Trophoblast cell (in vitro differentiated cells and primary cell): ENCODE measurements at regions not wholly inside any gene's neighbourhood (a gene's known extent, or its start where the extent isn't known, plus 50 kb on each side); places are given as distances from the start of the nearest gene placed in this dataset.
"Not testable (repeated sequence)": the region's sequence is repeated elsewhere in the genome, so short reads cannot be mapped to it uniquely, and the experiment has no call there.

Experiments used
- DNase-seq, 2 donors: peaks; one replicate each; pipeline ENCODE4 v3.0.0-alpha.2; 2016
- H2AFZ ChIP-seq: 2 replicates; pipeline ENCODE4 v1.6.1; 2013; ENCODE audit warnings: low read length, moderate library complexity, mild to moderate bottlenecking; ENCODE audit not compliant: insufficient read depth, poor library complexity
- H2AK5ac ChIP-seq: 2 replicates; pipeline ENCODE4 v1.6.1; 2013; ENCODE audit warnings: mild to moderate bottlenecking, low read length
- H2BK120ac ChIP-seq: 2 replicates; pipeline ENCODE4 v1.6.1; 2013; ENCODE audit warnings: low read length, mild to moderate bottlenecking, moderate library complexity; ENCODE audit not compliant: insufficient read depth, poor library complexity
- H2BK12ac ChIP-seq: 2 replicates; pipeline ENCODE4 v1.6.1; 2013; ENCODE audit warnings: mild to moderate bottlenecking, low read length, moderate library complexity
- H2BK5ac ChIP-seq: 2 replicates; pipeline ENCODE4 v1.6.1; 2013; ENCODE audit warnings: low read length, low read depth, moderate library complexity, mild to moderate bottlenecking; ENCODE audit not compliant: poor library complexity
- H3K14ac ChIP-seq: 2 replicates; pipeline ENCODE4 v1.6.1; 2013; ENCODE audit warnings: mild to moderate bottlenecking, low read length
- H3K18ac ChIP-seq: 2 replicates; pipeline ENCODE4 v1.6.1; 2013; ENCODE audit warnings: mild to moderate bottlenecking, low read length
- H3K23ac ChIP-seq: 2 replicates; pipeline ENCODE4 v1.6.1; 2013; ENCODE audit warnings: low read length
- H3K27ac ChIP-seq: 2 replicates; pipeline ENCODE4 v1.5.1; 2013; ENCODE audit warnings: low read depth, mild to moderate bottlenecking, inconsistent platforms, low read length, moderate library complexity
- H3K27me3 ChIP-seq: 2 replicates; pipeline ENCODE4 v1.6.1; 2013; ENCODE audit warnings: inconsistent platforms, mild to moderate bottlenecking, low read length, moderate library complexity; ENCODE audit not compliant: insufficient read depth
- H3K36me3 ChIP-seq, 2 experiments: 1 replicate in 1 of 2; 2 replicates in 1 of 2; pipeline ENCODE4 v1.6.1; 2013; ENCODE audit warnings: low read length in 2 of 2, mild to moderate bottlenecking in 2 of 2, moderate library complexity in 1 of 2; ENCODE audit not compliant: insufficient read depth in 2 of 2, control insufficient read depth in 1 of 2
- H3K4ac ChIP-seq: 2 replicates; pipeline ENCODE4 v1.6.1; 2013; ENCODE audit warnings: low read depth, mild to moderate bottlenecking, low read length, moderate library complexity
- H3K4me1 ChIP-seq, 2 experiments: 1 replicate in 1 of 2; 2 replicates in 1 of 2; pipeline ENCODE4 v1.6.1; 2013; ENCODE audit warnings: low read length in 2 of 2, mild to moderate bottlenecking in 2 of 2, moderate library complexity in 1 of 2; ENCODE audit not compliant: insufficient read depth in 2 of 2, control insufficient read depth in 1 of 2
- H3K4me2 ChIP-seq: 2 replicates; pipeline ENCODE4 v1.6.1; 2013; ENCODE audit warnings: inconsistent platforms, mild to moderate bottlenecking, low read length, moderate library complexity
- H3K4me3 ChIP-seq: 2 replicates; pipeline ENCODE4 v1.5.1; 2013; ENCODE audit warnings: mild to moderate bottlenecking, low read depth, low read length, inconsistent platforms
- H3K79me1 ChIP-seq: one replicate; pipeline ENCODE4 v1.6.1; 2013; ENCODE audit warnings: low read length
- H3K79me2 ChIP-seq: 2 replicates; pipeline ENCODE4 v1.6.1; 2013; ENCODE audit warnings: low read length, mild to moderate bottlenecking; ENCODE audit not compliant: control insufficient read depth, insufficient read depth, poor library complexity
- H3K9ac ChIP-seq: 2 replicates; pipeline ENCODE4 v1.6.1; 2013; ENCODE audit warnings: mild to moderate bottlenecking, low read length
- H3K9me3 ChIP-seq: 2 replicates; pipeline ENCODE4 v1.6.1; 2013; ENCODE audit warnings: low read depth, mild to moderate bottlenecking, control low read depth, inconsistent platforms, low read length; ENCODE audit not compliant: insufficient read depth
- H4K12ac ChIP-seq: 2 replicates; pipeline ENCODE4 v1.6.1; 2013; ENCODE audit warnings: low read depth, mild to moderate bottlenecking, low read length, moderate library complexity
- H4K8ac ChIP-seq: 2 replicates; pipeline ENCODE4 v1.6.1; 2013; ENCODE audit warnings: low read depth, mild to moderate bottlenecking, low read length, moderate library complexity
- H4K91ac ChIP-seq: one replicate; pipeline ENCODE4 v1.6.1; 2013; ENCODE audit warnings: low read depth, mild to moderate bottlenecking, low read length, moderate library complexity
- WGBS: extraction: QIAGEN DNeasy Blood & Tissue Kit; methylation state at CpG from one replicate; pipeline ENCODE4 v1.1.7; 2013; ENCODE audit warnings: missing lambda C conversion rate; ENCODE audit not compliant: insufficient read length, insufficient coverage; ENCODE audit errors: extremely low coverage; 5-methylcytosine and 5-hydroxymethylcytosine counted together

GRCh38 chr16:29146266-29146665 is 161.4 kb downstream of the LAT start:
- Histone ChIP-seq H3K4me1 (no peaks in the 10 kb centered on the region), H4K91ac (no peak overlapping the region), H3K14ac (no peak overlapping the region), H3K4me3 (no peak overlapping the region), H3K4ac (no peak overlapping the region), H3K23ac (no peak overlapping the region), H3K27me3 (no peaks in the 10 kb centered on the region), H3K79me1 (no peaks in the 10 kb centered on the region), H3K18ac (no peak overlapping the region), H2AFZ (no peak overlapping the region), H2AK5ac (no peak overlapping the region), H2BK5ac (no peak overlapping the region), H3K9ac (no peak overlapping the region), H3K9me3 (peaks cover 1% of the 10 kb centered on the region), H4K8ac (no peak overlapping the region), H3K4me2 (no peak overlapping the region), H2BK120ac (no peak overlapping the region), H3K79me2 (no peaks in the 10 kb centered on the region), H3K36me3 (no peaks in the 10 kb centered on the region), H4K12ac (no peak overlapping the region), H3K27ac (no peak overlapping the region), H2BK12ac (no peak overlapping the region)
- no peak for DNase-seq
- WGBS: no CpG with 5 or more reads among the region's 15 CpGs

- H3K27ac ChIP-seq, H2AFZ ChIP-seq, H3K4me1 ChIP-seq: not testable (repeated sequence)
Measured at GRCh38 chr16:29145486-29146225, 160.8 kb downstream of the LAT start.

GRCh38 chr16:29145086-29145485 is 160.2 kb downstream of the LAT start:
- not testable (repeated sequence) for H3K9me3 ChIP-seq, H3K4me1 ChIP-seq, H3K79me1 ChIP-seq, H2AFZ ChIP-seq, H3K4me2 ChIP-seq, H3K27ac ChIP-seq, H2AK5ac ChIP-seq, H4K8ac ChIP-seq, H3K14ac ChIP-seq, DNase-seq, H3K4ac ChIP-seq, H4K91ac ChIP-seq, H3K9ac ChIP-seq, H3K79me2 ChIP-seq, H3K36me3 ChIP-seq, H3K23ac ChIP-seq, H2BK120ac ChIP-seq, H4K12ac ChIP-seq, H3K27me3 ChIP-seq, H2BK12ac ChIP-seq, H3K4me3 ChIP-seq, H2BK5ac ChIP-seq, H3K18ac ChIP-seq
- no CpG with 5 or more reads among the region's 12 CpGs for WGBS

More at GRCh38 chr16:29145486-29146225, 160.8 kb downstream of the LAT start:
- not testable (repeated sequence) for DNase-seq, H4K8ac ChIP-seq, H3K18ac ChIP-seq, H3K36me3 ChIP-seq, H2AK5ac ChIP-seq, H2BK5ac ChIP-seq, H3K23ac ChIP-seq, H3K9me3 ChIP-seq, H3K4me3 ChIP-seq, H3K79me1 ChIP-seq, H3K4ac ChIP-seq, H3K27me3 ChIP-seq, H2BK120ac ChIP-seq, H2BK12ac ChIP-seq, H4K12ac ChIP-seq, H4K91ac ChIP-seq, H3K4me2 ChIP-seq, H3K79me2 ChIP-seq, H3K9ac ChIP-seq, H3K14ac ChIP-seq
- WGBS: no CpG with 5 or more reads among the region's 15 CpGs

- not testable (repeated sequence) for H2BK120ac ChIP-seq, H3K9ac ChIP-seq, H3K18ac ChIP-seq, H3K23ac ChIP-seq, H2AFZ ChIP-seq, H2BK5ac ChIP-seq, H4K12ac ChIP-seq, H3K27me3 ChIP-seq, H3K4ac ChIP-seq, H3K79me1 ChIP-seq, H2BK12ac ChIP-seq, H3K4me1 ChIP-seq, H3K9me3 ChIP-seq, H3K36me3 ChIP-seq, DNase-seq, H3K79me2 ChIP-seq, H2AK5ac ChIP-seq, H4K91ac ChIP-seq, H3K4me3 ChIP-seq, H3K27ac ChIP-seq, H3K4me2 ChIP-seq, H3K14ac ChIP-seq, H4K8ac ChIP-seq
- WGBS: no CpG with 5 or more reads among the region's 15 CpGs
Measured at GRCh38 chr16:29144669-29145062, 159.8 kb downstream of the LAT start.
